Keratinocyte (primary cell): ENCODE measurements at regions not wholly inside any gene's neighbourhood (a gene's known extent, or its start where the extent isn't known, plus 50 kb on each side); places are given as distances from the start of the nearest gene placed in this dataset.

Experiments used
- DNase-seq: peaks from one replicate; pipeline ENCODE4 v3.0.0-alpha.2; 2011; ENCODE audit warnings: low read depth, missing footprints, low spot score
- FAIRE-seq: peaks from 2 replicates; lab custom pipeline; 2011; peaks lifted over from hg19 to GRCh38; lab: Jason Lieb, UNC
- H2AFZ ChIP-seq: 2 replicates; pipeline ENCODE4 v1.6.0; 2012; ENCODE audit warnings: low read length, control low read depth, inconsistent platforms; ENCODE audit not compliant: control insufficient read depth
- H3K27ac ChIP-seq: 2 replicates; pipeline ENCODE4 v1.5.1; 2011; ENCODE audit warnings: low read length; ENCODE audit not compliant: control insufficient read depth, insufficient read depth
- H3K27me3 ChIP-seq: 3 replicates; pipeline ENCODE4 v1.6.0; 2011; ENCODE audit warnings: low read length; ENCODE audit not compliant: control insufficient read depth, insufficient read depth; ENCODE audit errors: extremely low read depth
- H3K36me3 ChIP-seq, 2 experiments: 2 replicates in 1 of 2; 3 replicates in 1 of 2; pipeline ENCODE4 v1.5.1; 2011; ENCODE audit warnings: low read length in 2 of 2, mild to moderate bottlenecking in 1 of 2; ENCODE audit not compliant: control insufficient read depth in 2 of 2, insufficient read depth in 2 of 2; ENCODE audit errors: extremely low read depth in 1 of 2
- H3K4me1 ChIP-seq: 3 replicates; pipeline ENCODE4 v1.5.1; 2011; ENCODE audit warnings: low read length; ENCODE audit not compliant: control insufficient read depth, insufficient read depth; ENCODE audit errors: extremely low read depth
- H3K4me2 ChIP-seq: 3 replicates; pipeline ENCODE4 v1.6.0; 2011; ENCODE audit warnings: low read depth, low read length; ENCODE audit not compliant: control insufficient read depth, insufficient read depth; ENCODE audit errors: extremely low read depth
- H3K4me3 ChIP-seq, 3 experiments: fragments of 200-600 bp in 1 of 3; sonication (generic) in 1 of 3; 2 replicates in 2 of 3; 3 replicates in 1 of 3; pipeline ENCODE4 v1.5.1; 2011 to 2016; ENCODE audit warnings: low read length in 3 of 3, mild to moderate bottlenecking in 3 of 3, control low read depth in 2 of 3, inconsistent platforms in 1 of 3, low read depth in 1 of 3, mixed read lengths in 1 of 3, mixed run types in 1 of 3, moderate library complexity in 1 of 3; ENCODE audit not compliant: control insufficient read depth in 2 of 3, insufficient read depth in 2 of 3; ENCODE audit errors: extremely low read depth in 1 of 3
- H3K79me2 ChIP-seq: 2 replicates; pipeline ENCODE4 v1.6.0; 2012; ENCODE audit warnings: low read length; ENCODE audit not compliant: control insufficient read depth, insufficient read depth
- H3K9ac ChIP-seq: 3 replicates; pipeline ENCODE4 v1.6.0; 2011; ENCODE audit warnings: low read length; ENCODE audit not compliant: control insufficient read depth, insufficient read depth; ENCODE audit errors: extremely low read depth
- H3K9me1 ChIP-seq: 3 replicates; pipeline ENCODE4 v1.6.0; 2011; ENCODE audit warnings: low read length; ENCODE audit not compliant: control insufficient read depth, insufficient read depth; ENCODE audit errors: extremely low read depth
- H3K9me3 ChIP-seq: 2 replicates; pipeline ENCODE4 v1.5.1; 2012; ENCODE audit warnings: low read depth, low read length; ENCODE audit not compliant: control insufficient read depth
- H4K20me1 ChIP-seq: 3 replicates; pipeline ENCODE4 v1.6.0; 2011; ENCODE audit warnings: low read length; ENCODE audit not compliant: control insufficient read depth, insufficient read depth; ENCODE audit errors: extremely low read depth
- CTCF ChIP-seq, 3 experiments: IDR thresholded peaks in 1 of 3; conservative IDR thresholded peaks in 1 of 3; optimal IDR thresholded peaks in 1 of 3; 2 replicates in 2 of 3; 3 replicates in 1 of 3; pipeline versions ENCODE3 to v1.5.1; 2011; ENCODE audit warnings: low read length in 3 of 3, mild to moderate bottlenecking in 3 of 3, moderate library complexity in 2 of 3, control low read depth in 1 of 3, inconsistent platforms in 1 of 3; ENCODE audit not compliant: insufficient read depth in 2 of 3; ENCODE audit errors: extremely low read depth in 1 of 3
- EZH2 ChIP-seq: IDR thresholded peaks from one replicate; pipeline ENCODE4 v1.6.1; 2012; ENCODE audit warnings: inconsistent platforms, mild to moderate bottlenecking, low read length, moderate library complexity
- dilution Hi-C: fragments of 300-500 bp; cut with MboI; formaldehyde crosslinking; loops from one replicate; pipeline ENCODE4 v1.7.0; 2020; ENCODE audit warnings: low sequenced_read_pairs; ENCODE audit not compliant: extremely low pct_ligation_motif_present

- TF ChIP-seq CTCF (optimal IDR thresholded peaks at IDR 0.05 in 1 of 3, IDR thresholded peaks at IDR 0.05 in 1 of 3, conservative IDR thresholded peaks at IDR 0.05 in 1 of 3; ENCODE audit: extremely low read depth in 1 of 3, insufficient read depth in 2 of 3, low read length in 3 of 3) (no peak), EZH2 (no peak)
- Histone ChIP-seq H3K4me2 (no peak overlapping the region), H3K9ac (no peak overlapping the region), H4K20me1 (no peaks in the 10 kb centered on the region), H3K79me2 (no peaks in the 10 kb centered on the region), H3K4me1 (no peaks in the 10 kb centered on the region), H3K27me3 (no peaks in the 10 kb centered on the region), H3K4me3 (no peak overlapping the region), H3K9me1 (no peaks in the 10 kb centered on the region), H2AFZ (no peak overlapping the region), H3K27ac (no peak overlapping the region), H3K9me3 (no peaks in the 10 kb centered on the region), H3K36me3 (no peaks in the 10 kb centered on the region)
- no peak for FAIRE-seq
- dilution Hi-C loops: no loop called here
- no peak for DNase-seq
Measured at GRCh38 chr13:90770334-90770733, 577.2 kb upstream of the MIR17HG start.

- no peak for TF ChIP-seq CTCF (optimal IDR thresholded peaks at IDR 0.05 in 1 of 3, IDR thresholded peaks at IDR 0.05 in 1 of 3, conservative IDR thresholded peaks at IDR 0.05 in 1 of 3; ENCODE audit: extremely low read depth in 1 of 3, insufficient read depth in 2 of 3, low read length in 3 of 3)
- TF ChIP-seq EZH2: no peak
- dilution Hi-C loops: no loop called here
- Histone ChIP-seq H3K27ac (no peak overlapping the region), H3K9ac (no peak overlapping the region), H3K4me1 (no peaks in the 10 kb centered on the region), H2AFZ (no peak overlapping the region), H3K36me3 (no peaks in the 10 kb centered on the region), H3K9me3 (no peaks in the 10 kb centered on the region), H4K20me1 (no peaks in the 10 kb centered on the region), H3K4me3 (no peak overlapping the region), H3K27me3 (no peaks in the 10 kb centered on the region), H3K9me1 (no peaks in the 10 kb centered on the region), H3K4me2 (no peak overlapping the region), H3K79me2 (no peaks in the 10 kb centered on the region)
- DNase-seq (no peak), FAIRE-seq (no peak)
Measured at GRCh38 chr13:90773681-90774080, 573.8 kb upstream of the MIR17HG start.
